SH-SY5Y (cell line): ENCODE measurements at regions not wholly inside any gene's neighbourhood (a gene's known extent, or its start where the extent isn't known, plus 50 kb on each side); places are given as distances from the start of the nearest gene placed in this dataset.

Source experiments
- GATA2 ChIP-seq: IDR thresholded peaks from 2 replicates; pipeline ENCODE4 v1.6.1; 2011; ENCODE audit warnings: mild to moderate bottlenecking, low read depth, low read length
- GATA3 ChIP-seq: IDR thresholded peaks from 2 replicates; pipeline ENCODE4 v1.6.1; 2011; ENCODE audit warnings: low read depth, mild to moderate bottlenecking, low read length, moderate library complexity

DNA sequence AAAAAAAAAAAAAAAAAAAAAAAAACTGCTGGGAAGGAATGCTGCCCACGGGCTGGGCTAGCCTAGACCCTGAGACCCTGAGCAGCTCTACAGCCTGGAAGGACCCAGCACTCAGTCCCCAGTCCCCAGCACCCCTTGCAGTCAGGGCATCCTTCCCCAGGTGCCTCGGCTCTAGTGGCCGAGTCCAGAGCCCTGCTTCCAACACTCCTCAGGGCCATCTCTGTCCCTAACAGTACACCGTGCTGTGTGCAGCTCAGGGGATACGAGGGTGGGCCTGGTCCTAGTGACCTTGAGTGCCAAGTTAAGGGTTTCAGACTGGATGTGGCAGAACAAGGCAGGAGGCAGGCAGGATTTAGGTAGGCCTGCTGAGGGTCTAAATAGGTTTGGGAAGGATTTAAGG lies 50.2 kb upstream of the LRP8 start:
- no peak for TF ChIP-seq GATA2
- no peak for TF ChIP-seq GATA3
